GM21528 (cell line): ENCODE measurements at regions not wholly inside any gene's neighbourhood (a gene's known extent, or its start where the extent isn't known, plus 50 kb on each side); places are given as distances from the start of the nearest gene placed in this dataset.

Experiments used
- ATAC-seq: cut with Tn5 transposase; IDR thresholded peaks from one replicate; pipeline ENCODE4 v1.9.1; 2021; ENCODE audit warnings: mild to moderate bottlenecking, moderate library complexity; ENCODE audit not compliant: unreplicated experiment, low FRiP score

GRCh38 chr7:130909161-130909836 lies 175.3 kb upstream of the KLF14 start:
- ATAC-seq: no peak

GRCh38 chr7:130909881-130910672 lies 176.1 kb upstream of the KLF14 start:
- no peak for ATAC-seq

GRCh38 chr7:130910949-130911944 lies 177.2 kb upstream of the KLF14 start:
- ATAC-seq: no peak

GRCh38 chr7:130912082-130912861 lies 178.3 kb upstream of the KLF14 start:
- no peak for ATAC-seq

GRCh38 chr7:130912862-130913638 lies 179.0 kb upstream of the KLF14 start:
- ATAC-seq: peak; percentile 90

- ATAC-seq: peak; percentile 2
Observed at GRCh38 chr7:130913639-130914553, 179.9 kb upstream of the KLF14 start.

- ATAC-seq: no peak
Observed at GRCh38 chr7:130914554-130915294, 180.7 kb upstream of the KLF14 start.

- no peak for ATAC-seq
Observed at GRCh38 chr7:130917669-130918128, 183.7 kb upstream of the KLF14 start.

- ATAC-seq: no peak
Observed at GRCh38 chr7:130918129-130919052, 184.4 kb upstream of the KLF14 start.

- ATAC-seq: no peak
Observed at GRCh38 chr7:130919316-130920103, 185.5 kb upstream of the KLF14 start.

GRCh38 chr7:130920122-130920521 lies 186.1 kb upstream of the KLF14 start:
- no peak for ATAC-seq

- ATAC-seq: no peak
Observed at GRCh38 chr7:130921391-130922180, 187.6 kb upstream of the KLF14 start.

- no peak for ATAC-seq
Observed at GRCh38 chr7:130922206-130923112, 188.5 kb upstream of the KLF14 start.

GRCh38 chr7:130923365-130923764 lies 189.4 kb upstream of the KLF14 start:
- no peak for ATAC-seq
